HL-60 (cell line): ENCODE measurements at regions not wholly inside any gene's neighbourhood (a gene's known extent, or its start where the extent isn't known, plus 50 kb on each side); places are given as distances from the start of the nearest gene placed in this dataset.

ENCODE experiments used
- DNase-seq, 2 experiments: peaks; one replicate each; pipeline ENCODE4 v3.0.0-alpha.2; 2010 to 2020; ENCODE audit warnings: low read depth in 1 of 2, low spot score in 1 of 2
- H3K27ac ChIP-seq: fragments of 250-450 bp; sonication (Bioruptor Pico); replicated peaks from 2 replicates; pipeline ENCODE4 v1.5.1; 2020; ENCODE audit warnings: mild to moderate bottlenecking, moderate library complexity
- H3K27me3 ChIP-seq: fragments of 250-450 bp; sonication (Bioruptor Pico); 2 replicates; pipeline ENCODE4 v1.5.1; 2021; ENCODE audit warnings: mild to moderate bottlenecking, moderate library complexity; ENCODE audit not compliant: insufficient read depth, poor library complexity, severe bottlenecking
- H3K4me3 ChIP-seq: replicated peaks from 2 replicates; pipeline ENCODE4 v1.5.1; 2011; ENCODE audit warnings: mild to moderate bottlenecking, control low read depth, low read length; ENCODE audit not compliant: insufficient read depth
- GABPA ChIP-seq: IDR thresholded peaks from 2 replicates; pipeline ENCODE4 v1.6.1; 2012; ENCODE audit warnings: low read depth
- POLR2AphosphoS5 ChIP-seq: IDR thresholded peaks from 2 replicates; pipeline ENCODE4 v1.6.1; 2012; ENCODE audit warnings: low read depth
- SPI1 ChIP-seq: IDR thresholded peaks from 2 replicates; pipeline ENCODE4 v1.6.1; 2012; ENCODE audit warnings: low read depth, mild to moderate bottlenecking, borderline replicate concordance
- TF ChIP-seq, protein P1 (sequence below): IDR thresholded peaks from 2 replicates; pipeline ENCODE4 v1.6.1; 2012; ENCODE audit warnings: low read depth; ENCODE audit not compliant: insufficient replicate concordance
- TF ChIP-seq, protein P2 (sequence below): IDR thresholded peaks from one replicate; pipeline ENCODE4 v1.5.1; 2011; ENCODE audit warnings: low read length, control low read depth, inconsistent platforms; ENCODE audit not compliant: insufficient read depth

DNA sequence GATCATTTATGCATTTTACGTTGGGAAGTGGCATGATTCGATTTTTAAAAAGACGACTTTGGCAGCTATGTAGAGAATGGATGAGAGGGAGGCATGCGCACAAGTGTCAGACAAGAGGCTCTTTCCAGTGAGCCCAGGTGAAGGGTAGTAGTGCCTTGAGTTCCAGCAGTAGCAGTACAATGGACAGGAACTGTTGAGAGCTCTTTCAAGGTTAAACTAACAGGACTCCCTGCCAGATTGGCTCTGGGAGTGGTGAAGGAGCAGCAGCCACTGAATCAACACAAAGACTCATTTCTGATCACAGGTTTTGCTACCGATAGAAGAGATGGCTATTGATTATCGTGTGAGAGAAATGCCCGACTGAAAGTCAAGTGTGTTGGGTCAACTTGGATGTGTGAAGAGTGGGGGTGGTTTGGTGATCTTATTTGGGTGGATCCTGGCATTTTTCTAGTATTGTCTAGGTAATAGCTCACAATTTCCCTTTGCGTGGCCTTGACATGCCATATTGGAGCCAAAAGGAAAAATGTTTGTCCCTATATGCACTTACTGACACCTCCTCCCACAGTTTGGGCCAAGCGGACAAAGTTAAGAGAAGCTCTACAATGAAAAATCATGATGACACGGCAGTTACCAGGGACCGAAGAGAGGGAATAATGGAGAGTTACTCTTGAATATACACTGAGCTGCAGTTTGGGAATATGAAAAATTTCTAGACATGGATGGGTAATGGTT lies 81.6 kb upstream of the MDFIC2 start:
- Histone ChIP-seq H3K27ac (no peak overlapping the region), H3K4me3 (no peak overlapping the region), H3K27me3 (no peaks in the 10 kb centered on the region)
- DNase-seq, result no peak
- TF ChIP-seq POLR2AphosphoS5, result no peak
- no peak for TF ChIP-seq SPI1

DNA sequence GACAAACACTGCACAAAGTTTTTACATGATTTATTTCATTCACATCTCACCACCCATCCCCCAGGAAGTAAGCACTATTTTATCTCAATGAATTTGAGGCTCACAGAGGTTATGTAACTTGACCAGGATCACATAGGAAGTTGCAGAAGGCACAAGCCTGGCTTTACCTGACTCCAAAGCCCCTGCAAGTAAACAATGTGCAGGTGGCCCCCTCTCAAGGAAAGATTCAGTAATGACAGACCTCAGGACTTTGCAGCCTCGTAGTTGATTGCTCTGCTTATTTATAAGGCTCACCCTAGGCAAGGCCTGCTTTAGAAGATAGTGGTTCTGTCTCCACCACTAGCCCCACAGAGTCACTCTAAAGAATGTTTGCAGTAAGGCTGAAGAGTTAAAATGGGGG lies 79.8 kb upstream of the MDFIC2 start:
- no peak overlapping the region for H3K4me3 ChIP-seq
- TF ChIP-seq POLR2AphosphoS5 (no peak), GABPA (no peak), SPI1 (no peak)
- TF ChIP-seq, protein P1, sequence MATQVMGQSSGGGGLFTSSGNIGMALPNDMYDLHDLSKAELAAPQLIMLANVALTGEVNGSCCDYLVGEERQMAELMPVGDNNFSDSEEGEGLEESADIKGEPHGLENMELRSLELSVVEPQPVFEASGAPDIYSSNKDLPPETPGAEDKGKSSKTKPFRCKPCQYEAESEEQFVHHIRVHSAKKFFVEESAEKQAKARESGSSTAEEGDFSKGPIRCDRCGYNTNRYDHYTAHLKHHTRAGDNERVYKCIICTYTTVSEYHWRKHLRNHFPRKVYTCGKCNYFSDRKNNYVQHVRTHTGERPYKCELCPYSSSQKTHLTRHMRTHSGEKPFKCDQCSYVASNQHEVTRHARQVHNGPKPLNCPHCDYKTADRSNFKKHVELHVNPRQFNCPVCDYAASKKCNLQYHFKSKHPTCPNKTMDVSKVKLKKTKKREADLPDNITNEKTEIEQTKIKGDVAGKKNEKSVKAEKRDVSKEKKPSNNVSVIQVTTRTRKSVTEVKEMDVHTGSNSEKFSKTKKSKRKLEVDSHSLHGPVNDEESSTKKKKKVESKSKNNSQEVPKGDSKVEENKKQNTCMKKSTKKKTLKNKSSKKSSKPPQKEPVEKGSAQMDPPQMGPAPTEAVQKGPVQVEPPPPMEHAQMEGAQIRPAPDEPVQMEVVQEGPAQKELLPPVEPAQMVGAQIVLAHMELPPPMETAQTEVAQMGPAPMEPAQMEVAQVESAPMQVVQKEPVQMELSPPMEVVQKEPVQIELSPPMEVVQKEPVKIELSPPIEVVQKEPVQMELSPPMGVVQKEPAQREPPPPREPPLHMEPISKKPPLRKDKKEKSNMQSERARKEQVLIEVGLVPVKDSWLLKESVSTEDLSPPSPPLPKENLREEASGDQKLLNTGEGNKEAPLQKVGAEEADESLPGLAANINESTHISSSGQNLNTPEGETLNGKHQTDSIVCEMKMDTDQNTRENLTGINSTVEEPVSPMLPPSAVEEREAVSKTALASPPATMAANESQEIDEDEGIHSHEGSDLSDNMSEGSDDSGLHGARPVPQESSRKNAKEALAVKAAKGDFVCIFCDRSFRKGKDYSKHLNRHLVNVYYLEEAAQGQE, result no peak
- TF ChIP-seq, protein P2, sequence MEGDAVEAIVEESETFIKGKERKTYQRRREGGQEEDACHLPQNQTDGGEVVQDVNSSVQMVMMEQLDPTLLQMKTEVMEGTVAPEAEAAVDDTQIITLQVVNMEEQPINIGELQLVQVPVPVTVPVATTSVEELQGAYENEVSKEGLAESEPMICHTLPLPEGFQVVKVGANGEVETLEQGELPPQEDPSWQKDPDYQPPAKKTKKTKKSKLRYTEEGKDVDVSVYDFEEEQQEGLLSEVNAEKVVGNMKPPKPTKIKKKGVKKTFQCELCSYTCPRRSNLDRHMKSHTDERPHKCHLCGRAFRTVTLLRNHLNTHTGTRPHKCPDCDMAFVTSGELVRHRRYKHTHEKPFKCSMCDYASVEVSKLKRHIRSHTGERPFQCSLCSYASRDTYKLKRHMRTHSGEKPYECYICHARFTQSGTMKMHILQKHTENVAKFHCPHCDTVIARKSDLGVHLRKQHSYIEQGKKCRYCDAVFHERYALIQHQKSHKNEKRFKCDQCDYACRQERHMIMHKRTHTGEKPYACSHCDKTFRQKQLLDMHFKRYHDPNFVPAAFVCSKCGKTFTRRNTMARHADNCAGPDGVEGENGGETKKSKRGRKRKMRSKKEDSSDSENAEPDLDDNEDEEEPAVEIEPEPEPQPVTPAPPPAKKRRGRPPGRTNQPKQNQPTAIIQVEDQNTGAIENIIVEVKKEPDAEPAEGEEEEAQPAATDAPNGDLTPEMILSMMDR, result no peak
- H3K27me3 ChIP-seq, result no peaks in the 10 kb centered on the region
- H3K27ac ChIP-seq, result no peak overlapping the region
- DNase-seq, result no peak

DNA sequence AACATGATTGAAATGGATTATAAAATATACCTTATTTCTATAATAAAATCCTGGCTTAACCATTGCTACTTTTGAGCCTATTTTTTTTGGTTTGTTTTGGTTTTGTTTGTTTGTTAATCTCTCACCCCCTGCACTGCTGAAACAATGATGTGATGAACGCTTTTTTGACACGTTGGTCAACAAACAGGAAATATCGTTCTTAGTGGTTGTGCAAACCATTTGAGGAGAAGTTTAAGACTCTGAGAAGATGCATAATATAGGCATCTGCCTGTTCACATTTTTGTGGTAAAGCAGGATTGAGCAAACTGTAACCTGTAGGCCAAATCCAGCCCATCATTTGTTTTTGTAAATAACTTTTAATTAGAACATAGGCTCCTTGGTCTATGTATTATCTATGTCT lies 75.5 kb upstream of the MDFIC2 start:
- DNase-seq, result no peak
- TF ChIP-seq SPI1 (no peak), GABPA (no peak), POLR2AphosphoS5 (no peak)
- TF ChIP-seq, protein P2, result no peak
- TF ChIP-seq, protein P1, result no peak
- no peak overlapping the region for H3K27ac ChIP-seq

DNA sequence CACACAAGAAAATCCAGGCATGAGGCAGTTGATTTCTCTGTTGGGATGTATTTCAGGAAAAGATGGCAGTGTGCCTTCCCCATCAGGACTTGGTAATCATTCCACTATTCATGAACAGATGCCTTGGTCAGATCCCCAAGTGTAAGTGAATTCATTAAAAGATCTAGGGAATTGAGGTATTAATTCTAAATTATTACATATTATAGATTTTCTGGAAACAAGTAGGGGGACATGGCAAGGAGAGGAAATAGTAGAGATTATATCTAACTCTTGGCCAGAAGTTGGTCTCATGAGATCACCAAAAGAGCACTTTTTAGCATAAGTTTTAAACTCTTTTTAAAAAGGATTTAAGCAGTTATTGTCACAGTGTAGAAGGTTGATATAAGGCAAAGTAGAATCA lies 74.4 kb upstream of the MDFIC2 start:
- H3K27me3 ChIP-seq, result no peaks in the 10 kb centered on the region
- no peak for DNase-seq
- no peak for TF ChIP-seq POLR2AphosphoS5
- no peak for TF ChIP-seq GABPA
- TF ChIP-seq, protein P1, result no peak
- no peak for TF ChIP-seq SPI1
- TF ChIP-seq, protein P2, result no peak
- H3K27ac ChIP-seq, result no peak overlapping the region
- H3K4me3 ChIP-seq, result no peak overlapping the region

More for the DNA sequence above, 75.5 kb upstream of the MDFIC2 start:
- no peak overlapping the region for H3K4me3 ChIP-seq
- H3K27me3 ChIP-seq, result no peaks in the 10 kb centered on the region
